GM23338 (cell line): ENCODE measurements at regions not wholly inside any gene's neighbourhood (a gene's known extent, or its start where the extent isn't known, plus 50 kb on each side); places are given as distances from the start of the nearest gene placed in this dataset.
A peak's percentile ranks its signal among the peaks of the same experiment; 100 is the strongest.

Source experiments
- ATAC-seq: fragments of 200-7000 bp; cut with Tn5 transposase; 3 replicates; pipeline ENCODE4 v1.9.1; 2020
- DNase-seq: peaks from one replicate; pipeline ENCODE4 v3.0.0-alpha.2; 2015; ENCODE audit warnings: low spot score
- H2AFZ ChIP-seq: fragments of 200-600 bp; sonication (generic); 2 replicates; pipeline ENCODE4 v1.8.0; 2016; ENCODE audit warnings: antibody characterized with exemption, mild to moderate bottlenecking, moderate library complexity
- H3F3A ChIP-seq: fragments of 200-600 bp; sonication (generic); replicated peaks from 2 replicates; pipeline ENCODE4 v1.8.0; 2017; ENCODE audit warnings: antibody characterized with exemption, mixed run types, low read depth
- H3K27ac ChIP-seq: fragments of 200-600 bp; sonication (generic); 2 replicates; pipeline ENCODE4 v1.6.1; 2016; ENCODE audit warnings: low read depth
- H3K27me3 ChIP-seq: fragments of 200-600 bp; sonication (generic); 2 replicates; pipeline ENCODE4 v1.8.0; 2016; ENCODE audit warnings: mild to moderate bottlenecking, mixed run types, moderate library complexity; ENCODE audit not compliant: insufficient read depth
- H3K36me3 ChIP-seq: fragments of 200-600 bp; sonication (generic); 2 replicates; pipeline ENCODE4 v1.8.0; 2016; ENCODE audit warnings: mild to moderate bottlenecking; ENCODE audit not compliant: insufficient read depth
- H3K4me1 ChIP-seq: fragments of 200-600 bp; sonication (generic); 2 replicates; pipeline ENCODE4 v1.8.0; 2016; ENCODE audit warnings: mild to moderate bottlenecking, moderate library complexity; ENCODE audit not compliant: insufficient read depth
- H3K4me2 ChIP-seq: fragments of 200-600 bp; sonication (generic); 2 replicates; pipeline ENCODE4 v1.7.1; 2017; ENCODE audit warnings: mixed run types
- H3K4me3 ChIP-seq: fragments of 200-600 bp; sonication (generic); 2 replicates; pipeline ENCODE4 v1.6.1; 2016; ENCODE audit warnings: mixed run types
- H3K79me2 ChIP-seq: fragments of 200-600 bp; sonication (generic); replicated peaks from 2 replicates; pipeline ENCODE4 v1.8.0; 2017; ENCODE audit warnings: mild to moderate bottlenecking; ENCODE audit not compliant: insufficient read depth
- H3K9me2 ChIP-seq: fragments of 200-600 bp; sonication (generic); 2 replicates; pipeline ENCODE4 v1.8.0; 2017; ENCODE audit not compliant: insufficient read depth
- H4K20me1 ChIP-seq: fragments of 200-600 bp; sonication (generic); replicated peaks from 2 replicates; pipeline ENCODE4 v1.8.0; 2017; ENCODE audit warnings: mild to moderate bottlenecking; ENCODE audit not compliant: insufficient read depth
- H3K27ac Mint-ChIP-seq: 2 replicates; pipeline ENCODE4 v1.8.0; 2020; ENCODE audit warnings: inconsistent platforms, mild to moderate bottlenecking, moderate library complexity, mixed read lengths
- H3K27me3 Mint-ChIP-seq: 3 replicates; pipeline ENCODE4 v1.8.0; 2022; ENCODE audit warnings: low read depth, mild to moderate bottlenecking, moderate library complexity, mixed read lengths, inconsistent platforms; ENCODE audit not compliant: insufficient read depth, poor library complexity
- H3K36me3 Mint-ChIP-seq: 3 replicates; pipeline ENCODE4 v1.8.0; 2021; ENCODE audit warnings: low read depth, mild to moderate bottlenecking, inconsistent platforms, moderate library complexity, mixed read lengths
- H3K4me1 Mint-ChIP-seq: 3 replicates; pipeline ENCODE4 v1.8.0; 2020; ENCODE audit warnings: mild to moderate bottlenecking, inconsistent platforms, mixed read lengths
- H3K4me3 Mint-ChIP-seq: 3 replicates; pipeline ENCODE4 v1.8.0; 2021; ENCODE audit warnings: moderate library complexity, mild to moderate bottlenecking, inconsistent platforms, mixed read lengths
- H3K9me3 Mint-ChIP-seq: 3 replicates; pipeline ENCODE4 v1.8.0; 2020; ENCODE audit warnings: moderate library complexity, mild to moderate bottlenecking, inconsistent platforms, mixed read lengths
- CREB1 ChIP-seq: fragments of 250-450 bp; sonication (Bioruptor Pico); IDR thresholded peaks from 2 replicates; pipeline ENCODE4 v1.5.0; 2020; ENCODE audit warnings: low read depth, mild to moderate bottlenecking, moderate library complexity
- EZH2 ChIP-seq: fragments of 200-600 bp; sonication (generic); IDR thresholded peaks from one replicate; pipeline ENCODE4 v1.8.0; 2017; ENCODE audit warnings: antibody characterized with exemption, mild to moderate bottlenecking, low read depth; ENCODE audit not compliant: unreplicated experiment
- POLR2AphosphoS5 ChIP-seq: IDR thresholded peaks from 2 replicates; pipeline ENCODE4 v1.6.1; 2016; ENCODE audit warnings: antibody characterized with exemption, low read depth
- TF ChIP-seq, protein P1 (sequence below), 2 experiments: fragments of 200-600 bp in 1 of 2; sonication (generic) in 1 of 2; conservative IDR thresholded peaks; 2 replicates each; pipeline versions ENCODE4 v1.5.1 to v1.6.1; 2016 to 2017; ENCODE audit warnings: antibody characterized with exemption in 2 of 2, low read depth in 2 of 2, mild to moderate bottlenecking in 2 of 2, moderate library complexity in 1 of 2
- TF ChIP-seq, protein P2 (sequence below): fragments of 250-450 bp; sonication (Bioruptor Pico); IDR thresholded peaks from 2 replicates; pipeline ENCODE4 v1.5.0; 2020; ENCODE audit warnings: mild to moderate bottlenecking, moderate library complexity

DNA sequence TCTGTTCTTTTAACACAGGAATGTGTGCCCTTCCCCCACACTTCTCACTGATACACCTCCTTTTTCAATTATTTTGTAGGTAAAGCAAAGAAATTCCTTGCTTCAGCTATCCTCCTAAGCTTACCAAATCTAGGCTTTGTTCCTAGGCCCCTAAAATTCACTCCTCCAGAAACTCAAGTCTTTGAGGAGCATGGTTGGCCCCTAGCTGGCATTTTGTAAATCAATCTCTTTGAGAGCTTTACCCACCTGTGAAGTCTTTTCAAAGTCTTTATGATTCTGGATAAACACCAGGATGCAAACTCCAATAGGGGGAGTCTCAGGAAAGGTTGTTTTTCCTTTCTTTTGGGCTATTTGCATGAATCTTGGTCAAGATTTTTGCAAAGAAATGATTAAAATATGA, 82.9 kb upstream of the ZNF644 start:
- 0 out of 2 replicates have a peak, but pooled peaks cover 6% of the 10 kb centered on the region for H3F3A ChIP-seq
- H3K79me2 ChIP-seq = no peaks in the 10 kb centered on the region
- no peak for TF ChIP-seq EZH2
- TF ChIP-seq POLR2AphosphoS5 = no peak
- TF ChIP-seq, protein P1, sequence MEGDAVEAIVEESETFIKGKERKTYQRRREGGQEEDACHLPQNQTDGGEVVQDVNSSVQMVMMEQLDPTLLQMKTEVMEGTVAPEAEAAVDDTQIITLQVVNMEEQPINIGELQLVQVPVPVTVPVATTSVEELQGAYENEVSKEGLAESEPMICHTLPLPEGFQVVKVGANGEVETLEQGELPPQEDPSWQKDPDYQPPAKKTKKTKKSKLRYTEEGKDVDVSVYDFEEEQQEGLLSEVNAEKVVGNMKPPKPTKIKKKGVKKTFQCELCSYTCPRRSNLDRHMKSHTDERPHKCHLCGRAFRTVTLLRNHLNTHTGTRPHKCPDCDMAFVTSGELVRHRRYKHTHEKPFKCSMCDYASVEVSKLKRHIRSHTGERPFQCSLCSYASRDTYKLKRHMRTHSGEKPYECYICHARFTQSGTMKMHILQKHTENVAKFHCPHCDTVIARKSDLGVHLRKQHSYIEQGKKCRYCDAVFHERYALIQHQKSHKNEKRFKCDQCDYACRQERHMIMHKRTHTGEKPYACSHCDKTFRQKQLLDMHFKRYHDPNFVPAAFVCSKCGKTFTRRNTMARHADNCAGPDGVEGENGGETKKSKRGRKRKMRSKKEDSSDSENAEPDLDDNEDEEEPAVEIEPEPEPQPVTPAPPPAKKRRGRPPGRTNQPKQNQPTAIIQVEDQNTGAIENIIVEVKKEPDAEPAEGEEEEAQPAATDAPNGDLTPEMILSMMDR (conservative IDR thresholded peaks at IDR 0.05; ENCODE audit: low read depth in 2 of 2) = peak in 1 of 2 experiments; percentile 9; a peak in 1 of 4 replicates
- TF ChIP-seq, protein P2, sequence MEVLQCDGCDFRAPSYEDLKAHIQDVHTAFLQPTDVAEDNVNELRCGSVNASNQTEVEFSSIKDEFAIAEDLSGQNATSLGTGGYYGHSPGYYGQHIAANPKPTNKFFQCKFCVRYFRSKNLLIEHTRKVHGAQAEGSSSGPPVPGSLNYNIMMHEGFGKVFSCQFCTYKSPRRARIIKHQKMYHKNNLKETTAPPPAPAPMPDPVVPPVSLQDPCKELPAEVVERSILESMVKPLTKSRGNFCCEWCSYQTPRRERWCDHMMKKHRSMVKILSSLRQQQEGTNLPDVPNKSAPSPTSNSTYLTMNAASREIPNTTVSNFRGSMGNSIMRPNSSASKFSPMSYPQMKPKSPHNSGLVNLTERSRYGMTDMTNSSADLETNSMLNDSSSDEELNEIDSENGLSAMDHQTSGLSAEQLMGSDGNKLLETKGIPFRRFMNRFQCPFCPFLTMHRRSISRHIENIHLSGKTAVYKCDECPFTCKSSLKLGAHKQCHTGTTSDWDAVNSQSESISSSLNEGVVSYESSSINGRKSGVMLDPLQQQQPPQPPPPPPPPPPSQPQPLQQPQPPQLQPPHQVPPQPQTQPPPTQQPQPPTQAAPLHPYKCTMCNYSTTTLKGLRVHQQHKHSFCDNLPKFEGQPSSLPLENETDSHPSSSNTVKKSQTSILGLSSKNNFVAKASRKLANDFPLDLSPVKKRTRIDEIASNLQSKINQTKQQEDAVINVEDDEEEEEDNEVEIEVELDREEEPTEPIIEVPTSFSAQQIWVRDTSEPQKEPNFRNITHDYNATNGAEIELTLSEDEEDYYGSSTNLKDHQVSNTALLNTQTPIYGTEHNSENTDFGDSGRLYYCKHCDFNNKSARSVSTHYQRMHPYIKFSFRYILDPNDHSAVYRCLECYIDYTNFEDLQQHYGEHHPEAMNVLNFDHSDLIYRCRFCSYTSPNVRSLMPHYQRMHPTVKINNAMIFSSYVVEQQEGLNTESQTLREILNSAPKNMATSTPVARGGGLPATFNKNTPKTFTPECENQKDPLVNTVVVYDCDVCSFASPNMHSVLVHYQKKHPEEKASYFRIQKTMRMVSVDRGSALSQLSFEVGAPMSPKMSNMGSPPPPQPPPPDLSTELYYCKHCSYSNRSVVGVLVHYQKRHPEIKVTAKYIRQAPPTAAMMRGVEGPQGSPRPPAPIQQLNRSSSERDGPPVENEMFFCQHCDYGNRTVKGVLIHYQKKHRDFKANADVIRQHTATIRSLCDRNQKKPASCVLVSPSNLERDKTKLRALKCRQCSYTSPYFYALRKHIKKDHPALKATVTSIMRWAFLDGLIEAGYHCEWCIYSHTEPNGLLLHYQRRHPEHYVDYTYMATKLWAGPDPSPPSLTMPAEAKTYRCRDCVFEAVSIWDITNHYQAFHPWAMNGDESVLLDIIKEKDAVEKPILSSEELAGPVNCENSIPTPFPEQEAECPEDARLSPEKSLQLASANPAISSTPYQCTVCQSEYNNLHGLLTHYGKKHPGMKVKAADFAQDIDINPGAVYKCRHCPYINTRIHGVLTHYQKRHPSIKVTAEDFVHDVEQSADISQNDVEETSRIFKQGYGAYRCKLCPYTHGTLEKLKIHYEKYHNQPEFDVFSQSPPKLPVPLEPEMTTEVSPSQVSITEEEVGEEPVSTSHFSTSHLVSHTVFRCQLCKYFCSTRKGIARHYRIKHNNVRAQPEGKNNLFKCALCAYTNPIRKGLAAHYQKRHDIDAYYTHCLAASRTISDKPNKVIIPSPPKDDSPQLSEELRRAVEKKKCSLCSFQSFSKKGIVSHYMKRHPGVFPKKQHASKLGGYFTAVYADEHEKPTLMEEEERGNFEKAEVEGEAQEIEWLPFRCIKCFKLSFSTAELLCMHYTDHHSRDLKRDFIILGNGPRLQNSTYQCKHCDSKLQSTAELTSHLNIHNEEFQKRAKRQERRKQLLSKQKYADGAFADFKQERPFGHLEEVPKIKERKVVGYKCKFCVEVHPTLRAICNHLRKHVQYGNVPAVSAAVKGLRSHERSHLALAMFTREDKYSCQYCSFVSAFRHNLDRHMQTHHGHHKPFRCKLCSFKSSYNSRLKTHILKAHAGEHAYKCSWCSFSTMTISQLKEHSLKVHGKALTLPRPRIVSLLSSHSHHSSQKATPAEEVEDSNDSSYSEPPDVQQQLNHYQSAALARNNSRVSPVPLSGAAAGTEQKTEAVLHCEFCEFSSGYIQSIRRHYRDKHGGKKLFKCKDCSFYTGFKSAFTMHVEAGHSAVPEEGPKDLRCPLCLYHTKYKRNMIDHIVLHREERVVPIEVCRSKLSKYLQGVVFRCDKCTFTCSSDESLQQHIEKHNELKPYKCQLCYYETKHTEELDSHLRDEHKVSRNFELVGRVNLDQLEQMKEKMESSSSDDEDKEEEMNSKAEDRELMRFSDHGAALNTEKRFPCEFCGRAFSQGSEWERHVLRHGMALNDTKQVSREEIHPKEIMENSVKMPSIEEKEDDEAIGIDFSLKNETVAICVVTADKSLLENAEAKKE = peak; percentile 71; the same call in 1 of the 2 replicates
- no peak for TF ChIP-seq CREB1 (CRISPR knock-in tag)
- Mint-ChIP-seq H3K4me3 (no peak overlapping the region), H3K4me1 (peaks cover 46% of the 10 kb centered on the region), H3K27me3 (peaks cover 2% of the 10 kb centered on the region), H3K36me3 (no peaks in the 10 kb centered on the region), H3K27ac (peak overlapping the region; percentile 60), H3K9me3 (peaks cover 6% of the 10 kb centered on the region; the same call in 2 of the 3 replicates)
- peak overlapping the region; percentile 4 for H3K4me2 ChIP-seq
- DNase-seq = peak; percentile 39
- H3K36me3 ChIP-seq = no peaks in the 10 kb centered on the region
- H3K4me1 ChIP-seq = peaks cover 34% of the 10 kb centered on the region
- H3K27me3 ChIP-seq = no peaks in the 10 kb centered on the region
- H4K20me1 ChIP-seq = no peaks in the 10 kb centered on the region
- no peak overlapping the region for H3K4me3 ChIP-seq
- ATAC-seq = peak; percentile 79
- H3K9me2 ChIP-seq = no peaks in the 10 kb centered on the region
- H3K27ac ChIP-seq = peak overlapping the region; percentile 68
- no peak overlapping the region for H2AFZ ChIP-seq
